ENCODE measurements at regions not wholly inside any gene's neighbourhood (a gene's known extent, or its start where the extent isn't known, plus 50 kb on each side); places are given as distances from the start of the nearest gene placed in this dataset.

- no CpG with 5 or more reads among the region's 2 CpGs for WGBS (ENCODE audit: extremely low coverage, insufficient coverage, insufficient read length)
- Histone ChIP-seq H3K79me2 (ENCODE audit: control insufficient read depth, insufficient read depth, low read length, poor library complexity) (no peaks in the 10 kb centered on the region), H3K36me3 (ENCODE audit: control insufficient read depth in 1 of 2, insufficient read depth in 2 of 2, low read length in 2 of 2) (no peaks in the 10 kb centered on the region), H3K9me3 (ENCODE audit: insufficient read depth, low read depth, low read length) (no peaks in the 10 kb centered on the region), H2AFZ (ENCODE audit: insufficient read depth, low read length, poor library complexity) (no peak overlapping the region), H3K9ac (ENCODE audit: low read length) (no peak overlapping the region), H3K4ac (ENCODE audit: low read depth, low read length) (no peak overlapping the region), H3K27ac (ENCODE audit: low read depth, low read length) (no peak overlapping the region), H2BK12ac (ENCODE audit: low read length) (no peak overlapping the region), H3K14ac (ENCODE audit: low read length) (no peak overlapping the region), H3K4me1 (ENCODE audit: control insufficient read depth in 1 of 2, insufficient read depth in 2 of 2, low read length in 2 of 2) (no peaks in the 10 kb centered on the region), H4K91ac (ENCODE audit: low read depth, low read length) (no peak overlapping the region), H3K18ac (ENCODE audit: low read length) (no peak overlapping the region), H3K4me3 (ENCODE audit: low read depth, low read length) (no peak overlapping the region), H2BK5ac (ENCODE audit: low read depth, low read length, poor library complexity) (no peak overlapping the region), H3K23ac (ENCODE audit: low read length) (no peak overlapping the region), H3K79me1 (ENCODE audit: low read length) (no peaks in the 10 kb centered on the region), H4K8ac (ENCODE audit: low read depth, low read length) (no peak overlapping the region), H4K12ac (ENCODE audit: low read depth, low read length) (no peak overlapping the region), H2BK120ac (ENCODE audit: insufficient read depth, low read length, poor library complexity) (no peak overlapping the region), H2AK5ac (ENCODE audit: low read length) (no peak overlapping the region), H3K4me2 (ENCODE audit: low read length) (no peak overlapping the region), H3K27me3 (ENCODE audit: insufficient read depth, low read length) (no peaks in the 10 kb centered on the region)
- DNase-seq, result no peak
Observed at GRCh38 chr3:18730491-18730890, 305.4 kb upstream of the SATB1 start.

GRCh38 chr3:18729671-18730070 lies 304.5 kb upstream of the SATB1 start:
- WGBS (ENCODE audit: extremely low coverage, insufficient coverage, insufficient read length), result no CpG with 5 or more reads among the region's 1 CpG
- H3K9me3 ChIP-seq (ENCODE audit: insufficient read depth, low read depth, low read length), result no peaks in the 10 kb centered on the region
- H2AFZ ChIP-seq (ENCODE audit: insufficient read depth, low read length, poor library complexity), result no peak overlapping the region

GRCh38 chr3:18725668-18726407 lies 300.7 kb upstream of the SATB1 start:
- no peak overlapping the region for H3K9ac ChIP-seq (ENCODE audit: low read length)
- H3K4me1 ChIP-seq (ENCODE audit: control insufficient read depth in 1 of 2, insufficient read depth in 2 of 2, low read length in 2 of 2), result no peaks in the 10 kb centered on the region
- no peak overlapping the region for H3K4me3 ChIP-seq (ENCODE audit: low read depth, low read length)
- H4K8ac ChIP-seq (ENCODE audit: low read depth, low read length), result no peak overlapping the region
- H3K79me1 ChIP-seq (ENCODE audit: low read length), result no peaks in the 10 kb centered on the region
- H3K23ac ChIP-seq (ENCODE audit: low read length), result no peak overlapping the region
- no peak overlapping the region for H3K14ac ChIP-seq (ENCODE audit: low read length)
- peak in 1 of 2 donors; percentile 4 for DNase-seq
- H3K4me2 ChIP-seq (ENCODE audit: low read length), result no peak overlapping the region
- no peak overlapping the region for H2BK12ac ChIP-seq (ENCODE audit: low read length)
- H3K79me2 ChIP-seq (ENCODE audit: control insufficient read depth, insufficient read depth, low read length, poor library complexity), result no peaks in the 10 kb centered on the region
- no peak overlapping the region for H2BK5ac ChIP-seq (ENCODE audit: low read depth, low read length, poor library complexity)
- no peak overlapping the region for H4K12ac ChIP-seq (ENCODE audit: low read depth, low read length)
- H3K18ac ChIP-seq (ENCODE audit: low read length), result no peak overlapping the region
- H2AFZ ChIP-seq (ENCODE audit: insufficient read depth, low read length, poor library complexity), result no peak overlapping the region
- no peak overlapping the region for H2AK5ac ChIP-seq (ENCODE audit: low read length)
- no peak overlapping the region for H4K91ac ChIP-seq (ENCODE audit: low read depth, low read length)
- H3K4ac ChIP-seq (ENCODE audit: low read depth, low read length), result no peak overlapping the region
- no peaks in the 10 kb centered on the region for H3K36me3 ChIP-seq (ENCODE audit: control insufficient read depth in 1 of 2, insufficient read depth in 2 of 2, low read length in 2 of 2)
- no peak overlapping the region for H3K27ac ChIP-seq (ENCODE audit: low read depth, low read length)
- WGBS (ENCODE audit: extremely low coverage, insufficient coverage, insufficient read length), result no CpG with 5 or more reads among the region's 6 CpGs
- no peak overlapping the region for H2BK120ac ChIP-seq (ENCODE audit: insufficient read depth, low read length, poor library complexity)
- no peaks in the 10 kb centered on the region for H3K27me3 ChIP-seq (ENCODE audit: insufficient read depth, low read length)
- no peaks in the 10 kb centered on the region for H3K9me3 ChIP-seq (ENCODE audit: insufficient read depth, low read depth, low read length)

More at GRCh38 chr3:18729671-18730070, 304.5 kb upstream of the SATB1 start:
- Histone ChIP-seq H3K27me3 (ENCODE audit: insufficient read depth, low read length) (no peaks in the 10 kb centered on the region), H3K4me1 (ENCODE audit: control insufficient read depth in 1 of 2, insufficient read depth in 2 of 2, low read length in 2 of 2) (no peaks in the 10 kb centered on the region), H2BK12ac (ENCODE audit: low read length) (no peak overlapping the region), H3K27ac (ENCODE audit: low read depth, low read length) (no peak overlapping the region), H3K9ac (ENCODE audit: low read length) (no peak overlapping the region), H4K91ac (ENCODE audit: low read depth, low read length) (no peak overlapping the region), H4K8ac (ENCODE audit: low read depth, low read length) (no peak overlapping the region), H2BK120ac (ENCODE audit: insufficient read depth, low read length, poor library complexity) (no peak overlapping the region), H3K79me2 (ENCODE audit: control insufficient read depth, insufficient read depth, low read length, poor library complexity) (no peaks in the 10 kb centered on the region), H3K4ac (ENCODE audit: low read depth, low read length) (no peak overlapping the region), H3K4me3 (ENCODE audit: low read depth, low read length) (no peak overlapping the region), H3K18ac (ENCODE audit: low read length) (no peak overlapping the region), H2AK5ac (ENCODE audit: low read length) (no peak overlapping the region), H2BK5ac (ENCODE audit: low read depth, low read length, poor library complexity) (no peak overlapping the region), H3K14ac (ENCODE audit: low read length) (no peak overlapping the region), H3K79me1 (ENCODE audit: low read length) (no peaks in the 10 kb centered on the region), H3K23ac (ENCODE audit: low read length) (no peak overlapping the region), H3K4me2 (ENCODE audit: low read length) (no peak overlapping the region), H4K12ac (ENCODE audit: low read depth, low read length) (no peak overlapping the region), H3K36me3 (ENCODE audit: control insufficient read depth in 1 of 2, insufficient read depth in 2 of 2, low read length in 2 of 2) (no peaks in the 10 kb centered on the region)
- DNase-seq, result no peak

GRCh38 chr3:18724456-18724855 lies 299.3 kb upstream of the SATB1 start:
- no peak overlapping the region for H3K27ac ChIP-seq (ENCODE audit: low read depth, low read length)
- no peak overlapping the region for H4K12ac ChIP-seq (ENCODE audit: low read depth, low read length)
- H3K79me1 ChIP-seq (ENCODE audit: low read length), result no peaks in the 10 kb centered on the region
- no peak overlapping the region for H2AK5ac ChIP-seq (ENCODE audit: low read length)
- no peak overlapping the region for H3K4me3 ChIP-seq (ENCODE audit: low read depth, low read length)
- H3K14ac ChIP-seq (ENCODE audit: low read length), result no peak overlapping the region
- WGBS (ENCODE audit: extremely low coverage, insufficient coverage, insufficient read length), result no CpG with 5 or more reads among the region's 2 CpGs
- H3K23ac ChIP-seq (ENCODE audit: low read length), result no peak overlapping the region
- no peak overlapping the region for H2AFZ ChIP-seq (ENCODE audit: insufficient read depth, low read length, poor library complexity)
- H3K36me3 ChIP-seq (ENCODE audit: control insufficient read depth in 1 of 2, insufficient read depth in 2 of 2, low read length in 2 of 2), result no peaks in the 10 kb centered on the region
- no peak overlapping the region for H2BK120ac ChIP-seq (ENCODE audit: insufficient read depth, low read length, poor library complexity)
- no peak overlapping the region for H4K91ac ChIP-seq (ENCODE audit: low read depth, low read length)
- H2BK5ac ChIP-seq (ENCODE audit: low read depth, low read length, poor library complexity), result no peak overlapping the region
- H3K79me2 ChIP-seq (ENCODE audit: control insufficient read depth, insufficient read depth, low read length, poor library complexity), result no peaks in the 10 kb centered on the region
- H2BK12ac ChIP-seq (ENCODE audit: low read length), result no peak overlapping the region
- H4K8ac ChIP-seq (ENCODE audit: low read depth, low read length), result no peak overlapping the region
- no peaks in the 10 kb centered on the region for H3K9me3 ChIP-seq (ENCODE audit: insufficient read depth, low read depth, low read length)
- no peak overlapping the region for H3K9ac ChIP-seq (ENCODE audit: low read length)
- no peak overlapping the region for H3K4me2 ChIP-seq (ENCODE audit: low read length)
- H3K18ac ChIP-seq (ENCODE audit: low read length), result no peak overlapping the region
- no peak for DNase-seq
- H3K4me1 ChIP-seq (ENCODE audit: control insufficient read depth in 1 of 2, insufficient read depth in 2 of 2, low read length in 2 of 2), result no peaks in the 10 kb centered on the region
- H3K27me3 ChIP-seq (ENCODE audit: insufficient read depth, low read length), result no peaks in the 10 kb centered on the region
- no peak overlapping the region for H3K4ac ChIP-seq (ENCODE audit: low read depth, low read length)
